Activated CD4-positive, alpha-beta T cell treated with anti-CD3 and anti-CD28 coated beads for 4 hours (primary cell): ENCODE measurements at regions not wholly inside any gene's neighbourhood (a gene's known extent, or its start where the extent isn't known, plus 50 kb on each side); places are given as distances from the start of the nearest gene placed in this dataset.
"Not testable (repeated sequence)": the region's sequence is repeated elsewhere in the genome, so short reads cannot be mapped to it uniquely, and the experiment has no call there.

Source experiments
- DNase-seq, 2 donors: peaks; one replicate each; pipeline ENCODE4 v3.0.0-alpha.2; 2020

- DNase-seq: no peak
These were observed 54.4 kb upstream of the JAK1 start for GRCh38 chr1:65020774-65021173.

GRCh38 chr1:65021795-65022194 lies 55.4 kb upstream of the JAK1 start:
- DNase-seq: no peak

GRCh38 chr1:65022216-65022615 lies 55.9 kb upstream of the JAK1 start:
- DNase-seq: no peak

- DNase-seq: no peak
These were observed 59.4 kb upstream of the JAK1 start for GRCh38 chr1:65025794-65026193.

GRCh38 chr1:65026235-65026634 lies 59.9 kb upstream of the JAK1 start:
- no peak for DNase-seq

- no peak for DNase-seq
These were observed 61.5 kb upstream of the JAK1 start for GRCh38 chr1:65027666-65028358.

- DNase-seq: not testable (repeated sequence)
These were observed 63.1 kb upstream of the JAK1 start for GRCh38 chr1:65029434-65029833.

GRCh38 chr1:65034879-65035278 lies 68.5 kb upstream of the JAK1 start:
- not testable (repeated sequence) for DNase-seq

GRCh38 chr1:65036570-65037051 lies 70.3 kb upstream of the JAK1 start:
- no peak for DNase-seq

GRCh38 chr1:65039066-65039465 lies 72.7 kb upstream of the JAK1 start:
- no peak for DNase-seq

GRCh38 chr1:65039508-65039907 lies 73.2 kb upstream of the JAK1 start:
- no peak for DNase-seq

- no peak for DNase-seq
These were observed 76.1 kb upstream of the JAK1 start for GRCh38 chr1:65042467-65042866.

- DNase-seq: no peak
These were observed 78.1 kb upstream of the JAK1 start for GRCh38 chr1:65044411-65044810.

GRCh38 chr1:65045022-65045817 lies 78.9 kb upstream of the JAK1 start:
- DNase-seq: no peak

GRCh38 chr1:65048335-65048734 lies 82.0 kb upstream of the JAK1 start:
- DNase-seq: no peak

GRCh38 chr1:65049941-65050713 lies 83.8 kb upstream of the JAK1 start:
- peak in 1 of 2 donors; percentile 4 for DNase-seq

GRCh38 chr1:65050735-65051134 lies 84.4 kb upstream of the JAK1 start:
- no peak for DNase-seq

- no peak for DNase-seq
These were observed 88.1 kb upstream of the JAK1 start for GRCh38 chr1:65054481-65054880.

- no peak for DNase-seq
These were observed 89.4 kb upstream of the JAK1 start for GRCh38 chr1:65055747-65056146.

GRCh38 chr1:65056234-65056633 lies 89.9 kb upstream of the JAK1 start:
- no peak for DNase-seq

- DNase-seq: no peak
These were observed 90.5 kb upstream of the JAK1 start for GRCh38 chr1:65056866-65057265.

GRCh38 chr1:65059930-65060538 lies 88.0 kb upstream of the AK4 start:
- no peak for DNase-seq

- DNase-seq: no peak
These were observed 85.7 kb upstream of the AK4 start for GRCh38 chr1:65062339-65062738.
